ENCODE measurements at regions not wholly inside any gene's neighbourhood (a gene's known extent, or its start where the extent isn't known, plus 50 kb on each side); places are given as distances from the start of the nearest gene placed in this dataset.

GRCh38 chr10:128883231-128884032, 583.6 kb upstream of the MGMT start:
- TF ChIP-seq BRCA1 (CRISPR knock-in tag; IDR thresholded peaks at IDR 0.05) (no peak), ZNF138 (CRISPR knock-in tag; IDR thresholded peaks at IDR 0.05; ENCODE audit: low read depth) (no peak), SOX6 (IDR thresholded peaks at IDR 0.05) (no peak), SOX6 (CRISPR knock-in tag; IDR thresholded peaks at IDR 0.05) (no peak), FOXA3 (CRISPR knock-in tag; IDR thresholded peaks at IDR 0.05) (no peak), ZNF17 (CRISPR knock-in tag; IDR thresholded peaks at IDR 0.05) (no peak), ZBTB38 (CRISPR knock-in tag; IDR thresholded peaks at IDR 0.05) (no peak), ZMYM3 (CRISPR knock-in tag; IDR thresholded peaks at IDR 0.05) (no peak), ZNF274 (CRISPR knock-in tag; IDR thresholded peaks at IDR 0.05) (no peak), CTCF (CRISPR knock-in tag; IDR thresholded peaks at IDR 0.05) (no peak), NFYB (CRISPR knock-in tag; IDR thresholded peaks at IDR 0.05) (no peak)
- TF ChIP-seq, protein P1, sequence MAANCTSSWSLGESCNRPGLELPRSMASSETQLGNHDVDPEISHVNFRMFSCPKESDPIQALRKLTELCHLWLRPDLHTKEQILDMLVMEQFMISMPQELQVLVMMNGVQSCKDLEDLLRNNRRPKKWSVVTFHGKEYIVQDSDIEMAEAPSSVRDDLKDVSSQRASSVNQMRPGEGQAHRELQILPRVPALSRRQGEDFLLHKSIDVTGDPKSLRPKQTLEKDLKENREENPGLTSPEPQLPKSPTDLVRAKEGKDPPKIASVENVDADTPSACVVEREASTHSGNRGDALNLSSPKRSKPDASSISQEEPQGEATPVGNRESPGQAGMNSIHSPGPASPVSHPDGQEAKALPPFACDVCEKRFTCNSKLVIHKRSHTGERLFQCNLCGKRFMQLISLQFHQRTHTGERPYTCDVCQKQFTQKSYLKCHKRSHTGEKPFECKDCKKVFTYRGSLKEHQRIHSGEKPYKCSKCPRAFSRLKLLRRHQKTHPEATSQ (CRISPR knock-in tag; IDR thresholded peaks at IDR 0.05; ENCODE audit: borderline replicate concordance) = no peak
- TF ChIP-seq, protein P2, sequence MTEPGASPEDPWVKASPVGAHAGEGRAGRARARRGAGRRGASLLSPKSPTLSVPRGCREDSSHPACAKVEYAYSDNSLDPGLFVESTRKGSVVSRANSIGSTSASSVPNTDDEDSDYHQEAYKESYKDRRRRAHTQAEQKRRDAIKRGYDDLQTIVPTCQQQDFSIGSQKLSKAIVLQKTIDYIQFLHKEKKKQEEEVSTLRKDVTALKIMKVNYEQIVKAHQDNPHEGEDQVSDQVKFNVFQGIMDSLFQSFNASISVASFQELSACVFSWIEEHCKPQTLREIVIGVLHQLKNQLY (CRISPR knock-in tag; IDR thresholded peaks at IDR 0.05) = no peak

Data from HepG2 (cell line).